Upper lobe of right lung (tissue), 1 donor: ENCODE measurements at regions not wholly inside any gene's neighbourhood (a gene's known extent, or its start where the extent isn't known, plus 50 kb on each side); places are given as distances from the start of the nearest gene placed in this dataset.

Experiments used
- ATAC-seq: fragments of 200-7000 bp; cut with Tn5 transposase; one replicate; pipeline ENCODE4 v1.9.1; 2020; ENCODE audit warnings: mild to moderate bottlenecking, moderate library complexity
- DNase-seq: peaks from one replicate; pipeline ENCODE4 v3.0.0-alpha.2; 2020
- H3K27ac ChIP-seq: fragments of 200-600 bp; one replicate; pipeline ENCODE4 v1.8.0; 2022
- H3K27me3 ChIP-seq: fragments of 200-600 bp; one replicate; pipeline ENCODE4 v1.8.0; 2022; ENCODE audit warnings: mild to moderate bottlenecking
- H3K36me3 ChIP-seq: fragments of 200-600 bp; one replicate; pipeline ENCODE4 v1.8.0; 2022
- H3K4me1 ChIP-seq: fragments of 200-600 bp; one replicate; pipeline ENCODE4 v1.8.0; 2022
- H3K4me3 ChIP-seq: fragments of 200-600 bp; one replicate; pipeline ENCODE4 v1.8.0; 2022; ENCODE audit warnings: mild to moderate bottlenecking
- H3K9me3 ChIP-seq: fragments of 200-600 bp; one replicate; pipeline ENCODE4 v1.8.0; 2022
- intact Hi-C: fragments of 100-400 bp; cut with DNase I; formaldehyde crosslinking; loops from one replicate; pipeline ENCODE4 v1.11.0; 2022
- TF ChIP-seq, protein P1 (sequence below): fragments of 200-600 bp; IDR thresholded peaks from one replicate; pipeline ENCODE4 v1.8.0; 2022; ENCODE audit warnings: antibody characterized with exemption
- donor health status: DM: no; HTN: yes; CAD: no; lungs with severe emphysema.

DNA sequence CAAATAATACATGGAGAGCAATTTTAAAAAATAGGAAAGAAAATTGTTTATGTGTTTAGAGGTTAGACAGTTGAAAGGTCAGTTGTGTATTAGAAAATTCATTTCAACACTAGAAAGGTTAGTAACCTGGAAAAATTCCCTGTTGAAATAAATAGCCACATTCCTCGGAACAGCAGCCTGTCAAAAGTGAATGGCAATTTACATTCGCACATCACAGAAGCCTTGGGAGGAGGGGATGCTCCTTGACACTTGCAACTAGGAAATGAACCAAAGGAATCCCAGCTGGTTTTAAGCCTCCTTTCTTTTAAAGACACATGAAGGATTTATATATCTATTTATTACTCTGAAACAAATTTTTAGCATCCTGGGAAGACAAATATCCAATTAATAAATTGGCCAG is 653.5 kb upstream of the LRRTM4 start:
- Histone ChIP-seq H3K27ac (no peak overlapping the region), H3K4me3 (no peak overlapping the region), H3K27me3 (no peaks in the 10 kb centered on the region), H3K4me1 (no peaks in the 10 kb centered on the region), H3K9me3 (no peaks in the 10 kb centered on the region), H3K36me3 (no peaks in the 10 kb centered on the region)
- TF ChIP-seq, protein P1, sequence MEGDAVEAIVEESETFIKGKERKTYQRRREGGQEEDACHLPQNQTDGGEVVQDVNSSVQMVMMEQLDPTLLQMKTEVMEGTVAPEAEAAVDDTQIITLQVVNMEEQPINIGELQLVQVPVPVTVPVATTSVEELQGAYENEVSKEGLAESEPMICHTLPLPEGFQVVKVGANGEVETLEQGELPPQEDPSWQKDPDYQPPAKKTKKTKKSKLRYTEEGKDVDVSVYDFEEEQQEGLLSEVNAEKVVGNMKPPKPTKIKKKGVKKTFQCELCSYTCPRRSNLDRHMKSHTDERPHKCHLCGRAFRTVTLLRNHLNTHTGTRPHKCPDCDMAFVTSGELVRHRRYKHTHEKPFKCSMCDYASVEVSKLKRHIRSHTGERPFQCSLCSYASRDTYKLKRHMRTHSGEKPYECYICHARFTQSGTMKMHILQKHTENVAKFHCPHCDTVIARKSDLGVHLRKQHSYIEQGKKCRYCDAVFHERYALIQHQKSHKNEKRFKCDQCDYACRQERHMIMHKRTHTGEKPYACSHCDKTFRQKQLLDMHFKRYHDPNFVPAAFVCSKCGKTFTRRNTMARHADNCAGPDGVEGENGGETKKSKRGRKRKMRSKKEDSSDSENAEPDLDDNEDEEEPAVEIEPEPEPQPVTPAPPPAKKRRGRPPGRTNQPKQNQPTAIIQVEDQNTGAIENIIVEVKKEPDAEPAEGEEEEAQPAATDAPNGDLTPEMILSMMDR: no peak
- ATAC-seq: no peak
- intact Hi-C loops: no loop called here
- no peak for DNase-seq

DNA sequence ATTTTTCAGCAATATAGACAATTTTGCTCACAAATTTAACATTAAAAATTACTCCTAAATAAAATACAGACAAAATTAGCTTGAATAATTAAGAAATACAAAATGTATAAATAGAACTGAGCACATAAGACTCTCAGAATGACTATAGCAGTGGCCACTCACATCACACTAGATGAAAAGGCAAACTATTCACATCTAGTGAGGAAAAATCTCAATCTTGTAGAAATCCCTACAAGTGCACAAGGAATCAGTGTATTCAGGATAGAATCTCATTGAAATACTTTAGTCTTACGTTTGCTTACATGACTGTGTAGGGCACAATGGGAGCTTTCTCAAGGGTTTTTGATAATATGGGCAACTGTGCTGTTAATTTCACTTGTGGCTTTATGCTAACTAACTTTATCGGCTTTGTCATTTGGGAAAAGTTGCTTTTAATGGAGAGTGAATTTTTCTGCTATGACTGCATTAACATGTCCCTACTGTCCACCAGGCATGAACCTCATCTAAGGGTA is 678.9 kb upstream of the LRRTM4 start:
- intact Hi-C loops: no loop called here
- Histone ChIP-seq H3K4me1 (no peaks in the 10 kb centered on the region), H3K36me3 (no peaks in the 10 kb centered on the region), H3K27ac (no peak overlapping the region), H3K27me3 (no peaks in the 10 kb centered on the region), H3K9me3 (no peaks in the 10 kb centered on the region), H3K4me3 (no peak overlapping the region)
- no peak for ATAC-seq
- TF ChIP-seq, protein P1: no peak
- DNase-seq: no peak

DNA sequence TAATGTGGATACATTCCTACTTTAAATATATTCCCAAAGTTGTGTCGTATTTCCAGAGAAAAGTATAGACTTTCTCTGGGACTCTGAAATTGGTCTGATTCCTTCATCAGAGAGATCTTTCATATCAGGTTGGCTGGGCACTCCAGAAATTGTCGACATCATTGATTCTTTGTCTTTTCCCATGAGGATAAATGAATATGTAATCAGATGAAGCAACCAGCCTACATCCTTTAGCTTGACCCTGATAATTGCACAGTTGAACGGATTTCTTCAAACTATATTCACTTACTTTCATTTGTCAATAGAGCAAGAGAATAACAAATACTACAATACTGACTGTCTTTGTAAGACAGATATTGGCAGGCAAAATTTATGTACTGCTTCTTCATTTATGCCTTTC is 680.2 kb upstream of the LRRTM4 start:
- intact Hi-C loops: no loop called here

DNA sequence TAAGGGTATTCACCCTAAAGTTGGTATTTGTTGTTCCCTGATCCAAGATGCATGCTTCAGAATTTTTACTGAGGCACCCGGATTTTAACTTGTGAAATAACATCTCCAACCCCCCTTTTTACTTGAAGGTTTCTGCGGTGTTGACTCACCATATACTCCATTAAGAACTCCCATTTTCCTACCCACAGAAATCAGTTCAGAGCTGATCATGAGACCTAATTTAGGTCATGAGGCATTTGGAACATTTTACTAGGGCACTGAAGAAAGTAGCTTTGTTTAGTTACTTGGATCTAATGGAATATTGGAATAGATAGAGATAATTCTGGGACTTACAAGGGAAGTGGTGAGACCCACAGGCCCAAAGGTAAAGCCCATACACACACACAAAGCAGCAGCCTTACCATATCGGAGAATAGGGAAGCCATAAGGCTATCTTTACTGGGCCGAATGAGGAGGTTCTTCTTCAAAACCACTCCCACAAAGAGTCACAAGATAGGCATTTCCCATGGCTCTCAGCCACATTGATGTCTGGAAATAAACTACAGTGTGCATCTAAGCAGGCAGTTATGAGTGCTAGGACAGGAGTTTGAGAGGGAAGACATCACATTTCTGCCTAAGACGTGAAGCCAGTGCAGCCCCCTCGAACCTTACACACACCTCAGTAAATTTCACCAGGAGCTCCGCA is 681.0 kb upstream of the LRRTM4 start:
- no peaks in the 10 kb centered on the region for H3K9me3 ChIP-seq
- H3K36me3 ChIP-seq: no peaks in the 10 kb centered on the region
- H3K4me1 ChIP-seq: no peaks in the 10 kb centered on the region
- H3K4me3 ChIP-seq: no peak overlapping the region
- no peaks in the 10 kb centered on the region for H3K27me3 ChIP-seq
- intact Hi-C loops: no loop called here
- no peak for DNase-seq
- ATAC-seq: no peak
- TF ChIP-seq, protein P1: no peak
- H3K27ac ChIP-seq: no peak overlapping the region

More for the DNA sequence above, 680.2 kb upstream of the LRRTM4 start:
- Histone ChIP-seq H3K9me3 (no peaks in the 10 kb centered on the region), H3K27ac (no peak overlapping the region), H3K36me3 (no peaks in the 10 kb centered on the region), H3K4me1 (no peaks in the 10 kb centered on the region), H3K27me3 (no peaks in the 10 kb centered on the region), H3K4me3 (no peak overlapping the region)
- DNase-seq (no peak), ATAC-seq (no peak)
- TF ChIP-seq, protein P1: no peak

DNA sequence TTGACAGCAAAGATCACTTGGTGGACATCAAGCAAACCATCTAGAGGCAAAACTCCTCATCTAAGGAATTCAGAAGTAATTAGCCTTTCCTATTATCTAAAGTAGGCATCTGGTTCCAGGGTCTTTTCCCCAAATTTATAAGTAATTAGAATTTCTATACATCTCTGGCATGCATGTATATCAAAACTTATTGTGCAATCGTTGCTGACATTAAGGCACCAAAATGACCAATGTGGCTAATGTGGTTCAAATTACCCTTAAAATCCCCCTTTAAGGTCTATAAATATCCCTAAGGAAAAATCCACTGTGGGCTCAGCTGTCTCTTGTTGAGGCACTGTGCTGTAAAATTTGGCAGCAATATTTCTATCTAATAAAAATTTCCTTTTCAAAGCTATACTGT is 695.9 kb upstream of the LRRTM4 start:
- no peaks in the 10 kb centered on the region for H3K27me3 ChIP-seq
- H3K36me3 ChIP-seq: no peaks in the 10 kb centered on the region
- no peak overlapping the region for H3K27ac ChIP-seq
- TF ChIP-seq, protein P1: no peak
- intact Hi-C loops: no loop called here
- no peak overlapping the region for H3K4me3 ChIP-seq
- H3K9me3 ChIP-seq: no peaks in the 10 kb centered on the region
- H3K4me1 ChIP-seq: no peaks in the 10 kb centered on the region
- no peak for DNase-seq
- no peak for ATAC-seq
